ENCODE measurements at regions not wholly inside any gene's neighbourhood (a gene's known extent, or its start where the extent isn't known, plus 50 kb on each side); places are given as distances from the start of the nearest gene placed in this dataset.

- Histone ChIP-seq H3K27me3 (ENCODE audit: insufficient read depth, low read length) (0 out of 2 replicates have a peak, but pooled peaks cover 4% of the 10 kb centered on the region), H3K27ac (ENCODE audit: low read depth, low read length, poor library complexity, severe bottlenecking) (no peak overlapping the region), H4K20me1 (ENCODE audit: insufficient read depth, low read length) (no peaks in the 10 kb centered on the region), H3K79me2 (ENCODE audit: insufficient read depth, low read length) (no peaks in the 10 kb centered on the region), H3F3A (ENCODE audit: insufficient read depth, low read length) (no peaks in the 10 kb centered on the region), H3K9me3 (ENCODE audit: low read length) (no peaks in the 10 kb centered on the region), H3K9ac (ENCODE audit: low read length) (no peak overlapping the region), H3K4me2 (ENCODE audit: low read length) (no peak overlapping the region), H3K4me3 (ENCODE audit: low read depth, low read length, poor library complexity, severe bottlenecking) (no peak overlapping the region), H3K9me2 (ENCODE audit: low read depth, low read length) (no peaks in the 10 kb centered on the region), H3K36me3 (ENCODE audit: insufficient read depth, low read length) (no peaks in the 10 kb centered on the region), H2AFZ (ENCODE audit: low read length) (no peak overlapping the region), H3K4me1 (ENCODE audit: insufficient read depth, low read length, severe bottlenecking) (peaks cover 6% of the 10 kb centered on the region)
- TF ChIP-seq EZH2 (IDR thresholded peaks at IDR 0.05; ENCODE audit: borderline replicate concordance, low read length) (no peak), CTCF (IDR thresholded peaks at IDR 0.05; ENCODE audit: low read length) (no peak)
These were observed 146.1 kb downstream of the AQP9 start for GRCh38 chr15:58284293-58284692.

- Histone ChIP-seq H3K4me2 (ENCODE audit: low read length) (no peak overlapping the region), H4K20me1 (ENCODE audit: insufficient read depth, low read length) (no peaks in the 10 kb centered on the region), H3F3A (ENCODE audit: insufficient read depth, low read length) (no peaks in the 10 kb centered on the region), H3K27me3 (ENCODE audit: insufficient read depth, low read length) (0 out of 2 replicates have a peak, but pooled peaks cover 4% of the 10 kb centered on the region), H3K9me2 (ENCODE audit: low read depth, low read length) (no peaks in the 10 kb centered on the region), H3K4me3 (ENCODE audit: low read depth, low read length, poor library complexity, severe bottlenecking) (no peak overlapping the region), H3K27ac (ENCODE audit: low read depth, low read length, poor library complexity, severe bottlenecking) (no peak overlapping the region), H3K9ac (ENCODE audit: low read length) (no peak overlapping the region), H3K9me3 (ENCODE audit: low read length) (no peaks in the 10 kb centered on the region), H3K79me2 (ENCODE audit: insufficient read depth, low read length) (no peaks in the 10 kb centered on the region), H2AFZ (ENCODE audit: low read length) (no peak overlapping the region), H3K36me3 (ENCODE audit: insufficient read depth, low read length) (no peaks in the 10 kb centered on the region), H3K4me1 (ENCODE audit: insufficient read depth, low read length, severe bottlenecking) (peaks cover 6% of the 10 kb centered on the region)
- TF ChIP-seq EZH2 (IDR thresholded peaks at IDR 0.05; ENCODE audit: borderline replicate concordance, low read length) (no peak), CTCF (IDR thresholded peaks at IDR 0.05; ENCODE audit: low read length) (no peak)
These were observed 146.4 kb upstream of the LIPC start for GRCh38 chr15:58285212-58285920.

DNA sequence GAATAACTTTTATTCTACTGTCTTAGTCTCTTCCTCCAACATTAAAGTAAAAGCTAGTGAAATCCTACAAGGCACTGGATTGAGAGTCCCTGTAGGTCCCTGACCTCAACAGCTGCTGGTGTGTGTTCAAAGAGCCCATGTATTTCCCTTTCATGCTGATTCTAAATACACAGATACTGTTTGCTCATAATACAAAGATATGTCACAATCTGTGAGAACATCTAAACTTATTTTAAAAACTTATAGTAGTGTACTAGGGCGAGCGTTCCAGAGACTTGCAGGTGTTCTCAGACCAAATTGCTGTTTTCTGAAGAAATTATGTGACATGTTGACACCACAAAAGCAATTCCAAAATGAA, 145.9 kb upstream of the LIPC start:
- Histone ChIP-seq H3K9me3 (ENCODE audit: low read length) (no peaks in the 10 kb centered on the region), H3K27ac (ENCODE audit: low read depth, low read length, poor library complexity, severe bottlenecking) (no peak overlapping the region)

More for the DNA sequence above, 145.9 kb upstream of the LIPC start:
- Histone ChIP-seq H3K79me2 (ENCODE audit: insufficient read depth, low read length) (no peaks in the 10 kb centered on the region), H3K4me1 (ENCODE audit: insufficient read depth, low read length, severe bottlenecking) (peaks cover 6% of the 10 kb centered on the region), H2AFZ (ENCODE audit: low read length) (no peak overlapping the region), H3K4me2 (ENCODE audit: low read length) (no peak overlapping the region), H4K20me1 (ENCODE audit: insufficient read depth, low read length) (no peaks in the 10 kb centered on the region), H3K9me2 (ENCODE audit: low read depth, low read length) (no peaks in the 10 kb centered on the region), H3K27me3 (ENCODE audit: insufficient read depth, low read length) (0 out of 2 replicates have a peak, but pooled peaks cover 2% of the 10 kb centered on the region), H3F3A (ENCODE audit: insufficient read depth, low read length) (no peaks in the 10 kb centered on the region), H3K9ac (ENCODE audit: low read length) (no peak overlapping the region), H3K36me3 (ENCODE audit: insufficient read depth, low read length) (no peaks in the 10 kb centered on the region), H3K4me3 (ENCODE audit: low read depth, low read length, poor library complexity, severe bottlenecking) (no peak overlapping the region)
- TF ChIP-seq CTCF (IDR thresholded peaks at IDR 0.05; ENCODE audit: low read length), result no peak
- TF ChIP-seq EZH2 (IDR thresholded peaks at IDR 0.05; ENCODE audit: borderline replicate concordance, low read length), result no peak
